GM23338 (cell line): ENCODE measurements at regions not wholly inside any gene's neighbourhood (a gene's known extent, or its start where the extent isn't known, plus 50 kb on each side); places are given as distances from the start of the nearest gene placed in this dataset.

Source experiments
- ATAC-seq: fragments of 200-7000 bp; cut with Tn5 transposase; 3 replicates; pipeline ENCODE4 v1.9.1; 2020
- DNase-seq: peaks from one replicate; pipeline ENCODE4 v3.0.0-alpha.2; 2015; ENCODE audit warnings: low spot score
- H2AFZ ChIP-seq: fragments of 200-600 bp; sonication (generic); 2 replicates; pipeline ENCODE4 v1.8.0; 2016; ENCODE audit warnings: antibody characterized with exemption, mild to moderate bottlenecking, moderate library complexity
- H3F3A ChIP-seq: fragments of 200-600 bp; sonication (generic); replicated peaks from 2 replicates; pipeline ENCODE4 v1.8.0; 2017; ENCODE audit warnings: antibody characterized with exemption, mixed run types, low read depth
- H3K27ac ChIP-seq: fragments of 200-600 bp; sonication (generic); 2 replicates; pipeline ENCODE4 v1.6.1; 2016; ENCODE audit warnings: low read depth
- H3K27me3 ChIP-seq: fragments of 200-600 bp; sonication (generic); 2 replicates; pipeline ENCODE4 v1.8.0; 2016; ENCODE audit warnings: mild to moderate bottlenecking, mixed run types, moderate library complexity; ENCODE audit not compliant: insufficient read depth
- H3K36me3 ChIP-seq: fragments of 200-600 bp; sonication (generic); 2 replicates; pipeline ENCODE4 v1.8.0; 2016; ENCODE audit warnings: mild to moderate bottlenecking; ENCODE audit not compliant: insufficient read depth
- H3K4me1 ChIP-seq: fragments of 200-600 bp; sonication (generic); 2 replicates; pipeline ENCODE4 v1.8.0; 2016; ENCODE audit warnings: mild to moderate bottlenecking, moderate library complexity; ENCODE audit not compliant: insufficient read depth
- H3K4me2 ChIP-seq: fragments of 200-600 bp; sonication (generic); 2 replicates; pipeline ENCODE4 v1.7.1; 2017; ENCODE audit warnings: mixed run types
- H3K4me3 ChIP-seq: fragments of 200-600 bp; sonication (generic); 2 replicates; pipeline ENCODE4 v1.6.1; 2016; ENCODE audit warnings: mixed run types
- H3K79me2 ChIP-seq: fragments of 200-600 bp; sonication (generic); replicated peaks from 2 replicates; pipeline ENCODE4 v1.8.0; 2017; ENCODE audit warnings: mild to moderate bottlenecking; ENCODE audit not compliant: insufficient read depth
- H3K9me2 ChIP-seq: fragments of 200-600 bp; sonication (generic); 2 replicates; pipeline ENCODE4 v1.8.0; 2017; ENCODE audit not compliant: insufficient read depth
- H4K20me1 ChIP-seq: fragments of 200-600 bp; sonication (generic); replicated peaks from 2 replicates; pipeline ENCODE4 v1.8.0; 2017; ENCODE audit warnings: mild to moderate bottlenecking; ENCODE audit not compliant: insufficient read depth
- H3K27ac Mint-ChIP-seq: 2 replicates; pipeline ENCODE4 v1.8.0; 2020; ENCODE audit warnings: inconsistent platforms, mild to moderate bottlenecking, moderate library complexity, mixed read lengths
- H3K27me3 Mint-ChIP-seq: 3 replicates; pipeline ENCODE4 v1.8.0; 2022; ENCODE audit warnings: low read depth, mild to moderate bottlenecking, moderate library complexity, mixed read lengths, inconsistent platforms; ENCODE audit not compliant: insufficient read depth, poor library complexity
- H3K36me3 Mint-ChIP-seq: 3 replicates; pipeline ENCODE4 v1.8.0; 2021; ENCODE audit warnings: low read depth, mild to moderate bottlenecking, inconsistent platforms, moderate library complexity, mixed read lengths
- H3K4me1 Mint-ChIP-seq: 3 replicates; pipeline ENCODE4 v1.8.0; 2020; ENCODE audit warnings: mild to moderate bottlenecking, inconsistent platforms, mixed read lengths
- H3K4me3 Mint-ChIP-seq: 3 replicates; pipeline ENCODE4 v1.8.0; 2021; ENCODE audit warnings: moderate library complexity, mild to moderate bottlenecking, inconsistent platforms, mixed read lengths
- H3K9me3 Mint-ChIP-seq: 3 replicates; pipeline ENCODE4 v1.8.0; 2020; ENCODE audit warnings: moderate library complexity, mild to moderate bottlenecking, inconsistent platforms, mixed read lengths
- CREB1 ChIP-seq: fragments of 250-450 bp; sonication (Bioruptor Pico); IDR thresholded peaks from 2 replicates; pipeline ENCODE4 v1.5.0; 2020; ENCODE audit warnings: low read depth, mild to moderate bottlenecking, moderate library complexity
- EZH2 ChIP-seq: fragments of 200-600 bp; sonication (generic); IDR thresholded peaks from one replicate; pipeline ENCODE4 v1.8.0; 2017; ENCODE audit warnings: antibody characterized with exemption, mild to moderate bottlenecking, low read depth; ENCODE audit not compliant: unreplicated experiment
- EZH2phosphoT487 ChIP-seq: fragments of 200-600 bp; sonication (generic); IDR thresholded peaks from one replicate; pipeline ENCODE4 v1.8.1; 2018; ENCODE audit warnings: antibody characterized with exemption; ENCODE audit not compliant: unreplicated experiment
- JUNB ChIP-seq: IDR thresholded peaks from one replicate; pipeline ENCODE4 v1.6.1; 2016; ENCODE audit warnings: antibody characterized with exemption; ENCODE audit not compliant: unreplicated experiment
- NANOG ChIP-seq: IDR thresholded peaks from 2 replicates; pipeline ENCODE4 v1.6.1; 2016; ENCODE audit warnings: antibody characterized with exemption, borderline replicate concordance
- POLR2AphosphoS5 ChIP-seq: IDR thresholded peaks from 2 replicates; pipeline ENCODE4 v1.6.1; 2016; ENCODE audit warnings: antibody characterized with exemption, low read depth
- STAT1 ChIP-seq: IDR thresholded peaks from one replicate; pipeline ENCODE4 v1.6.1; 2016; ENCODE audit warnings: antibody characterized with exemption; ENCODE audit not compliant: unreplicated experiment
- ZNF114 ChIP-seq: fragments of 250-450 bp; sonication (Bioruptor Pico); IDR thresholded peaks from 2 replicates; pipeline ENCODE4 v1.5.0; 2020; ENCODE audit warnings: mild to moderate bottlenecking, moderate library complexity
- ZNF331 ChIP-seq: fragments of 250-450 bp; sonication (Bioruptor Pico); IDR thresholded peaks from 2 replicates; pipeline ENCODE4 v1.5.0; 2020; ENCODE audit warnings: low read depth, mild to moderate bottlenecking, moderate library complexity
- TF ChIP-seq, protein P1 (sequence below): IDR thresholded peaks from one replicate; pipeline ENCODE4 v1.6.1; 2018; ENCODE audit warnings: antibody characterized with exemption; ENCODE audit not compliant: unreplicated experiment
- TF ChIP-seq, protein P2 (sequence below): IDR thresholded peaks from 2 replicates; pipeline ENCODE4 v1.6.1; 2016; ENCODE audit warnings: antibody characterized with exemption
- TF ChIP-seq, protein P3 (sequence below): fragments of 250-450 bp; sonication (Bioruptor Pico); IDR thresholded peaks from 2 replicates; pipeline ENCODE4 v1.5.0; 2020; ENCODE audit warnings: mild to moderate bottlenecking, moderate library complexity

DNA sequence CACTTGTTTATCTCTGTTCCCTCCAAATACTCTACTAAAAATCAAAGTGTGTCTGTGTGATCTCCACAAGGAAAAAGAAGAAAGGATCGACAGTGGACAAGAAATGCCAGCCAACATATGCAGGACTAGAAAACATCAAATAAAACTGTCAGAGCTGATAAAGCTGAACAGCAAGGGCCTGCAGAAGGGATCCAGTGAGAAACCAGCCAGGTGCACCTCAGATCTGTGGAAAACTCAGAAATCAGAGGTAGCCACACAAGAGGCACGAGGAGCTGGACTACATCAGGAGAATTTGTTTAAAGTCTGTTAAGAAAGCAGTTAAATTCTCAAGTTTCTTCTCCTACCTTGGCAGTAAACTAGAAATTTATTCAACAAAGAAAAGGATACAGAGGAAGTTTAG lies 135.2 kb downstream of the SUCLG1 start:
- Histone ChIP-seq H3K9me2 (no peaks in the 10 kb centered on the region; the same call in 1 of the 2 replicates), H3K4me3 (no peak overlapping the region), H3K36me3 (no peaks in the 10 kb centered on the region), H2AFZ (0 out of 2 replicates have a peak overlapping the region, but pooled peaks have one; percentile 11), H3K79me2 (no peaks in the 10 kb centered on the region), H4K20me1 (no peaks in the 10 kb centered on the region), H3K4me2 (no peak overlapping the region), H3K4me1 (no peaks in the 10 kb centered on the region), H3F3A (no peaks in the 10 kb centered on the region), H3K27ac (no peak overlapping the region), H3K27me3 (no peaks in the 10 kb centered on the region)
- ATAC-seq (no peak), DNase-seq (no peak)
- no peaks in the 10 kb centered on the region for H3K36me3 Mint-ChIP-seq
- no peaks in the 10 kb centered on the region for H3K27me3 Mint-ChIP-seq
- TF ChIP-seq NANOG (no peak), JUNB (no peak), EZH2 (no peak), EZH2phosphoT487 (no peak), ZNF114 (CRISPR knock-in tag) (no peak), POLR2AphosphoS5 (no peak), STAT1 (no peak), CREB1 (no peak), ZNF331 (CRISPR knock-in tag) (no peak)
- TF ChIP-seq, protein P1, sequence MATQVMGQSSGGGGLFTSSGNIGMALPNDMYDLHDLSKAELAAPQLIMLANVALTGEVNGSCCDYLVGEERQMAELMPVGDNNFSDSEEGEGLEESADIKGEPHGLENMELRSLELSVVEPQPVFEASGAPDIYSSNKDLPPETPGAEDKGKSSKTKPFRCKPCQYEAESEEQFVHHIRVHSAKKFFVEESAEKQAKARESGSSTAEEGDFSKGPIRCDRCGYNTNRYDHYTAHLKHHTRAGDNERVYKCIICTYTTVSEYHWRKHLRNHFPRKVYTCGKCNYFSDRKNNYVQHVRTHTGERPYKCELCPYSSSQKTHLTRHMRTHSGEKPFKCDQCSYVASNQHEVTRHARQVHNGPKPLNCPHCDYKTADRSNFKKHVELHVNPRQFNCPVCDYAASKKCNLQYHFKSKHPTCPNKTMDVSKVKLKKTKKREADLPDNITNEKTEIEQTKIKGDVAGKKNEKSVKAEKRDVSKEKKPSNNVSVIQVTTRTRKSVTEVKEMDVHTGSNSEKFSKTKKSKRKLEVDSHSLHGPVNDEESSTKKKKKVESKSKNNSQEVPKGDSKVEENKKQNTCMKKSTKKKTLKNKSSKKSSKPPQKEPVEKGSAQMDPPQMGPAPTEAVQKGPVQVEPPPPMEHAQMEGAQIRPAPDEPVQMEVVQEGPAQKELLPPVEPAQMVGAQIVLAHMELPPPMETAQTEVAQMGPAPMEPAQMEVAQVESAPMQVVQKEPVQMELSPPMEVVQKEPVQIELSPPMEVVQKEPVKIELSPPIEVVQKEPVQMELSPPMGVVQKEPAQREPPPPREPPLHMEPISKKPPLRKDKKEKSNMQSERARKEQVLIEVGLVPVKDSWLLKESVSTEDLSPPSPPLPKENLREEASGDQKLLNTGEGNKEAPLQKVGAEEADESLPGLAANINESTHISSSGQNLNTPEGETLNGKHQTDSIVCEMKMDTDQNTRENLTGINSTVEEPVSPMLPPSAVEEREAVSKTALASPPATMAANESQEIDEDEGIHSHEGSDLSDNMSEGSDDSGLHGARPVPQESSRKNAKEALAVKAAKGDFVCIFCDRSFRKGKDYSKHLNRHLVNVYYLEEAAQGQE, result no peak
- TF ChIP-seq, protein P2, sequence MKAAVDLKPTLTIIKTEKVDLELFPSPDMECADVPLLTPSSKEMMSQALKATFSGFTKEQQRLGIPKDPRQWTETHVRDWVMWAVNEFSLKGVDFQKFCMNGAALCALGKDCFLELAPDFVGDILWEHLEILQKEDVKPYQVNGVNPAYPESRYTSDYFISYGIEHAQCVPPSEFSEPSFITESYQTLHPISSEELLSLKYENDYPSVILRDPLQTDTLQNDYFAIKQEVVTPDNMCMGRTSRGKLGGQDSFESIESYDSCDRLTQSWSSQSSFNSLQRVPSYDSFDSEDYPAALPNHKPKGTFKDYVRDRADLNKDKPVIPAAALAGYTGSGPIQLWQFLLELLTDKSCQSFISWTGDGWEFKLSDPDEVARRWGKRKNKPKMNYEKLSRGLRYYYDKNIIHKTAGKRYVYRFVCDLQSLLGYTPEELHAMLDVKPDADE, result no peak
- TF ChIP-seq, protein P3, sequence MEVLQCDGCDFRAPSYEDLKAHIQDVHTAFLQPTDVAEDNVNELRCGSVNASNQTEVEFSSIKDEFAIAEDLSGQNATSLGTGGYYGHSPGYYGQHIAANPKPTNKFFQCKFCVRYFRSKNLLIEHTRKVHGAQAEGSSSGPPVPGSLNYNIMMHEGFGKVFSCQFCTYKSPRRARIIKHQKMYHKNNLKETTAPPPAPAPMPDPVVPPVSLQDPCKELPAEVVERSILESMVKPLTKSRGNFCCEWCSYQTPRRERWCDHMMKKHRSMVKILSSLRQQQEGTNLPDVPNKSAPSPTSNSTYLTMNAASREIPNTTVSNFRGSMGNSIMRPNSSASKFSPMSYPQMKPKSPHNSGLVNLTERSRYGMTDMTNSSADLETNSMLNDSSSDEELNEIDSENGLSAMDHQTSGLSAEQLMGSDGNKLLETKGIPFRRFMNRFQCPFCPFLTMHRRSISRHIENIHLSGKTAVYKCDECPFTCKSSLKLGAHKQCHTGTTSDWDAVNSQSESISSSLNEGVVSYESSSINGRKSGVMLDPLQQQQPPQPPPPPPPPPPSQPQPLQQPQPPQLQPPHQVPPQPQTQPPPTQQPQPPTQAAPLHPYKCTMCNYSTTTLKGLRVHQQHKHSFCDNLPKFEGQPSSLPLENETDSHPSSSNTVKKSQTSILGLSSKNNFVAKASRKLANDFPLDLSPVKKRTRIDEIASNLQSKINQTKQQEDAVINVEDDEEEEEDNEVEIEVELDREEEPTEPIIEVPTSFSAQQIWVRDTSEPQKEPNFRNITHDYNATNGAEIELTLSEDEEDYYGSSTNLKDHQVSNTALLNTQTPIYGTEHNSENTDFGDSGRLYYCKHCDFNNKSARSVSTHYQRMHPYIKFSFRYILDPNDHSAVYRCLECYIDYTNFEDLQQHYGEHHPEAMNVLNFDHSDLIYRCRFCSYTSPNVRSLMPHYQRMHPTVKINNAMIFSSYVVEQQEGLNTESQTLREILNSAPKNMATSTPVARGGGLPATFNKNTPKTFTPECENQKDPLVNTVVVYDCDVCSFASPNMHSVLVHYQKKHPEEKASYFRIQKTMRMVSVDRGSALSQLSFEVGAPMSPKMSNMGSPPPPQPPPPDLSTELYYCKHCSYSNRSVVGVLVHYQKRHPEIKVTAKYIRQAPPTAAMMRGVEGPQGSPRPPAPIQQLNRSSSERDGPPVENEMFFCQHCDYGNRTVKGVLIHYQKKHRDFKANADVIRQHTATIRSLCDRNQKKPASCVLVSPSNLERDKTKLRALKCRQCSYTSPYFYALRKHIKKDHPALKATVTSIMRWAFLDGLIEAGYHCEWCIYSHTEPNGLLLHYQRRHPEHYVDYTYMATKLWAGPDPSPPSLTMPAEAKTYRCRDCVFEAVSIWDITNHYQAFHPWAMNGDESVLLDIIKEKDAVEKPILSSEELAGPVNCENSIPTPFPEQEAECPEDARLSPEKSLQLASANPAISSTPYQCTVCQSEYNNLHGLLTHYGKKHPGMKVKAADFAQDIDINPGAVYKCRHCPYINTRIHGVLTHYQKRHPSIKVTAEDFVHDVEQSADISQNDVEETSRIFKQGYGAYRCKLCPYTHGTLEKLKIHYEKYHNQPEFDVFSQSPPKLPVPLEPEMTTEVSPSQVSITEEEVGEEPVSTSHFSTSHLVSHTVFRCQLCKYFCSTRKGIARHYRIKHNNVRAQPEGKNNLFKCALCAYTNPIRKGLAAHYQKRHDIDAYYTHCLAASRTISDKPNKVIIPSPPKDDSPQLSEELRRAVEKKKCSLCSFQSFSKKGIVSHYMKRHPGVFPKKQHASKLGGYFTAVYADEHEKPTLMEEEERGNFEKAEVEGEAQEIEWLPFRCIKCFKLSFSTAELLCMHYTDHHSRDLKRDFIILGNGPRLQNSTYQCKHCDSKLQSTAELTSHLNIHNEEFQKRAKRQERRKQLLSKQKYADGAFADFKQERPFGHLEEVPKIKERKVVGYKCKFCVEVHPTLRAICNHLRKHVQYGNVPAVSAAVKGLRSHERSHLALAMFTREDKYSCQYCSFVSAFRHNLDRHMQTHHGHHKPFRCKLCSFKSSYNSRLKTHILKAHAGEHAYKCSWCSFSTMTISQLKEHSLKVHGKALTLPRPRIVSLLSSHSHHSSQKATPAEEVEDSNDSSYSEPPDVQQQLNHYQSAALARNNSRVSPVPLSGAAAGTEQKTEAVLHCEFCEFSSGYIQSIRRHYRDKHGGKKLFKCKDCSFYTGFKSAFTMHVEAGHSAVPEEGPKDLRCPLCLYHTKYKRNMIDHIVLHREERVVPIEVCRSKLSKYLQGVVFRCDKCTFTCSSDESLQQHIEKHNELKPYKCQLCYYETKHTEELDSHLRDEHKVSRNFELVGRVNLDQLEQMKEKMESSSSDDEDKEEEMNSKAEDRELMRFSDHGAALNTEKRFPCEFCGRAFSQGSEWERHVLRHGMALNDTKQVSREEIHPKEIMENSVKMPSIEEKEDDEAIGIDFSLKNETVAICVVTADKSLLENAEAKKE (CRISPR knock-in tag), result no peak
- H3K9me3 Mint-ChIP-seq, result no peaks in the 10 kb centered on the region
- H3K27ac Mint-ChIP-seq, result no peak overlapping the region
- H3K4me3 Mint-ChIP-seq, result no peak overlapping the region
- H3K4me1 Mint-ChIP-seq, result no peaks in the 10 kb centered on the region
